ENCODE measurements at regions not wholly inside any gene's neighbourhood (a gene's known extent, or its start where the extent isn't known, plus 50 kb on each side); places are given as distances from the start of the nearest gene placed in this dataset.

DNA sequence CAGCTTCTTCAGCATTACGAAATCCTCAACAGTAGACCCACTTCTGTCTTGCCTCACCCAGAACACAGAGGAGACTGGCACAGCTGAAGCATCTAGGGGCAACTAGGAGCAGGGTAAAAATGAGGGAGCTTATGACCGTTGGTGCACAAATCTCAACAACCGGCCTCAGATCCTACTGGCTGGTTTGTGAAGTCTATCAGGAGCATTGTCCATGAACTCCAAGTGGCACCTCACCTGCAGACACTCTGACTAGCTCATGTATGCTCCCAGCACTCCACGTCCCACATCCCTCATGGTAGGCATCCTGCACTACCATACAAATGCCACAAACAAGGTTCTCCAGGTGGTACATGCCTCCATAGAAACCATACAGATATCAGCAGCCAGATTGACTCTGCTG is 163.1 kb downstream of the TLE3 start:
- Histone ChIP-seq H3K27ac (ENCODE audit: low read depth in 2 of 2, low read length in 1 of 2) (no peak overlapping the region), H3K4me3 (ENCODE audit: low read depth in 2 of 2, low read length in 1 of 2) (no peak overlapping the region), H3K36me3 (replicated peaks in 1 of 2; ENCODE audit: control insufficient read depth in 1 of 2, insufficient read depth in 2 of 2, low read length in 1 of 2) (no peaks in the 10 kb centered on the region), H3K79me2 (ENCODE audit: insufficient read depth) (no peaks in the 10 kb centered on the region), H3K27me3 (ENCODE audit: insufficient read depth) (peaks cover 6% of the 10 kb centered on the region; the same call in 1 of the 2 replicates), H3K9me2 (no peaks in the 10 kb centered on the region), H3K4me2 (no peak overlapping the region), H4K20me1 (ENCODE audit: insufficient read depth) (no peaks in the 10 kb centered on the region), H3K9me3 (0 out of 2 replicates have a peak, but pooled peaks cover 5% of the 10 kb centered on the region), H3K9ac (no peak overlapping the region), H3F3A (replicated peaks; ENCODE audit: insufficient read depth) (no peaks in the 10 kb centered on the region), H2AFZ (ENCODE audit: low read depth) (no peak overlapping the region), H3K4me1 (ENCODE audit: control insufficient read depth in 1 of 2, insufficient read depth in 2 of 2, low read depth in 1 of 2, low read length in 1 of 2) (no peaks in the 10 kb centered on the region)
- CTCF ChIA-PET, result interaction anchor here (0.6 kb wide), 1 partner anchor 47 kb away, joined by 3 read pairs; no protein-coding TSS in a partner anchor
- POLR2A ChIA-PET, result no interaction called here
- TF ChIP-seq, protein P1, sequence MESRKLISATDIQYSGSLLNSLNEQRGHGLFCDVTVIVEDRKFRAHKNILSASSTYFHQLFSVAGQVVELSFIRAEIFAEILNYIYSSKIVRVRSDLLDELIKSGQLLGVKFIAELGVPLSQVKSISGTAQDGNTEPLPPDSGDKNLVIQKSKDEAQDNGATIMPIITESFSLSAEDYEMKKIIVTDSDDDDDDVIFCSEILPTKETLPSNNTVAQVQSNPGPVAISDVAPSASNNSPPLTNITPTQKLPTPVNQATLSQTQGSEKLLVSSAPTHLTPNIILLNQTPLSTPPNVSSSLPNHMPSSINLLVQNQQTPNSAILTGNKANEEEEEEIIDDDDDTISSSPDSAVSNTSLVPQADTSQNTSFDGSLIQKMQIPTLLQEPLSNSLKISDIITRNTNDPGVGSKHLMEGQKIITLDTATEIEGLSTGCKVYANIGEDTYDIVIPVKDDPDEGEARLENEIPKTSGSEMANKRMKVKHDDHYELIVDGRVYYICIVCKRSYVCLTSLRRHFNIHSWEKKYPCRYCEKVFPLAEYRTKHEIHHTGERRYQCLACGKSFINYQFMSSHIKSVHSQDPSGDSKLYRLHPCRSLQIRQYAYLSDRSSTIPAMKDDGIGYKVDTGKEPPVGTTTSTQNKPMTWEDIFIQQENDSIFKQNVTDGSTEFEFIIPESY (IDR thresholded peaks at IDR 0.05; ENCODE audit: borderline replicate concordance, low read depth), result no peak
- 23% methylated on average over 4 of the region's 4 CpGs for WGBS (ENCODE audit: low lambda C conversion rate)
- no peak for DNase-seq

DNA sequence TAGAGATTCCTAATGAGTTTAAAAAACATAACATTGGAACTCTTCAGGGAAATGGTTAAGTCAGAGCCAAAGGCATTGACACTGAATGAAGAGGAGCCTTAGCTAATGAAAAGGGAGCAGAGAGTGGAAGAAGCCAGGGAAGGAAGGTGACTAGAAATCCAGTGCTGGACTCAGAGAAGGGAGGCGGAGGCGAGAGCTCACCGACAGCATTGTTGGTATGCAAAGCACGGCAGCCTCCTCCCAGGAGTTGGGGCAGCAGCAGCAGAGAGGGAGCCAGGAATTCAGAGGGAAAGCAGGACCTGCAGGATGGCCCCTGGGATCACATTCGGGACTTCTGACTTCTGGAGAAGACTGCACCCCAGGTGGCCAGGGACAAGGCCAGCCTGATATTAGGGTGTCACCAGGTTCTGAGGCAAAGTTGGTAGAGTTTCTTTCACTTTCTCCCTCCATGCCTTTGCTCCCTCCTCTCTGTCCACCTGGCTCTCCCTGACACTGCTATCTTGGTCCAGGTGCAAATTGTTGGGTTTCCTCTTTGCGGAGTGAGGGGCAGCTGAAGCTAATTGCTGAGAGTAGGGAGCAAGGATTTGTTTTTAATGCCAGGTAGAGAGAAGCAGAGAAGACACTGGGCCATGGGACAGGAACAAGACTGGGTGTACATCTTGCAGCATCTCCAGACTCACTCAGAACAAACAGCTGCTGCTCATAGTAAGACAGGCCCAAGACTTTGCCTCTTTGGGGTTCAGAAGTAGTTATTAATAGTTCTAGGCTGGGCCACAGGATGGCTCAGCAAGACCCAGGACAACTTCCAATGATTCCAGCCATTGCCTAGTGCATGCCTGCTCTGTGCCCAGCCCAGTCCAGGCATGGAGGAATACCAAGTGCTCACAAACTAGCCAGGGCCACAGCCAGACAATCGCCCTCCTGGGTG is 157.9 kb downstream of the TLE3 start:
- DNase-seq, result no peak
- no peak overlapping the region for H2AFZ ChIP-seq (ENCODE audit: low read depth)
- no peak overlapping the region for H3K4me3 ChIP-seq (ENCODE audit: low read depth in 2 of 2, low read length in 1 of 2)
- TF ChIP-seq FOXM1 (IDR thresholded peaks at IDR 0.05; ENCODE audit: low read depth), result no peak
- TF ChIP-seq, protein P2, sequence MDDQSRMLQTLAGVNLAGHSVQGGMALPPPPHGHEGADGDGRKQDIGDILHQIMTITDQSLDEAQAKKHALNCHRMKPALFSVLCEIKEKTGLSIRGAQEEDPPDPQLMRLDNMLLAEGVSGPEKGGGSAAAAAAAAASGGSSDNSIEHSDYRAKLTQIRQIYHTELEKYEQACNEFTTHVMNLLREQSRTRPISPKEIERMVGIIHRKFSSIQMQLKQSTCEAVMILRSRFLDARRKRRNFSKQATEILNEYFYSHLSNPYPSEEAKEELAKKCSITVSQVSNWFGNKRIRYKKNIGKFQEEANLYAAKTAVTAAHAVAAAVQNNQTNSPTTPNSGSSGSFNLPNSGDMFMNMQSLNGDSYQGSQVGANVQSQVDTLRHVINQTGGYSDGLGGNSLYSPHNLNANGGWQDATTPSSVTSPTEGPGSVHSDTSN (IDR thresholded peaks at IDR 0.05), result no peak
- TF ChIP-seq, protein P3, sequence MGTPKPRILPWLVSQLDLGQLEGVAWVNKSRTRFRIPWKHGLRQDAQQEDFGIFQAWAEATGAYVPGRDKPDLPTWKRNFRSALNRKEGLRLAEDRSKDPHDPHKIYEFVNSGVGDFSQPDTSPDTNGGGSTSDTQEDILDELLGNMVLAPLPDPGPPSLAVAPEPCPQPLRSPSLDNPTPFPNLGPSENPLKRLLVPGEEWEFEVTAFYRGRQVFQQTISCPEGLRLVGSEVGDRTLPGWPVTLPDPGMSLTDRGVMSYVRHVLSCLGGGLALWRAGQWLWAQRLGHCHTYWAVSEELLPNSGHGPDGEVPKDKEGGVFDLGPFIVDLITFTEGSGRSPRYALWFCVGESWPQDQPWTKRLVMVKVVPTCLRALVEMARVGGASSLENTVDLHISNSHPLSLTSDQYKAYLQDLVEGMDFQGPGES (IDR thresholded peaks at IDR 0.05; ENCODE audit: low read depth, low read length), result no peak
- no peak for TF ChIP-seq MEF2A (IDR thresholded peaks at IDR 0.05; ENCODE audit: borderline replicate concordance, low read depth)
- no peak for TF ChIP-seq YY1 (IDR thresholded peaks at IDR 0.05; ENCODE audit: low read depth)
- TF ChIP-seq, protein P4, sequence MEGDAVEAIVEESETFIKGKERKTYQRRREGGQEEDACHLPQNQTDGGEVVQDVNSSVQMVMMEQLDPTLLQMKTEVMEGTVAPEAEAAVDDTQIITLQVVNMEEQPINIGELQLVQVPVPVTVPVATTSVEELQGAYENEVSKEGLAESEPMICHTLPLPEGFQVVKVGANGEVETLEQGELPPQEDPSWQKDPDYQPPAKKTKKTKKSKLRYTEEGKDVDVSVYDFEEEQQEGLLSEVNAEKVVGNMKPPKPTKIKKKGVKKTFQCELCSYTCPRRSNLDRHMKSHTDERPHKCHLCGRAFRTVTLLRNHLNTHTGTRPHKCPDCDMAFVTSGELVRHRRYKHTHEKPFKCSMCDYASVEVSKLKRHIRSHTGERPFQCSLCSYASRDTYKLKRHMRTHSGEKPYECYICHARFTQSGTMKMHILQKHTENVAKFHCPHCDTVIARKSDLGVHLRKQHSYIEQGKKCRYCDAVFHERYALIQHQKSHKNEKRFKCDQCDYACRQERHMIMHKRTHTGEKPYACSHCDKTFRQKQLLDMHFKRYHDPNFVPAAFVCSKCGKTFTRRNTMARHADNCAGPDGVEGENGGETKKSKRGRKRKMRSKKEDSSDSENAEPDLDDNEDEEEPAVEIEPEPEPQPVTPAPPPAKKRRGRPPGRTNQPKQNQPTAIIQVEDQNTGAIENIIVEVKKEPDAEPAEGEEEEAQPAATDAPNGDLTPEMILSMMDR (IDR thresholded peaks at IDR 0.05), result no peak
- no peak for TF ChIP-seq RFX5 (IDR thresholded peaks at IDR 0.05; ENCODE audit: low read length)
- no peak for TF ChIP-seq SMC3 (IDR thresholded peaks at IDR 0.05; ENCODE audit: low read depth, low read length)
- CTCF ChIA-PET, result no interaction called here
- no peak overlapping the region for H3K27ac ChIP-seq (ENCODE audit: low read depth in 2 of 2, low read length in 1 of 2)
- H3K9me2 ChIP-seq, result no peaks in the 10 kb centered on the region
- no peaks in the 10 kb centered on the region for H3F3A ChIP-seq (replicated peaks; ENCODE audit: insufficient read depth)
- H3K9me3 ChIP-seq, result 0 out of 2 replicates have a peak, but pooled peaks cover 5% of the 10 kb centered on the region
- H4K20me1 ChIP-seq (ENCODE audit: insufficient read depth), result no peaks in the 10 kb centered on the region
- POLR2A ChIA-PET, result no interaction called here
- peaks cover 13% of the 10 kb centered on the region for H3K27me3 ChIP-seq (ENCODE audit: insufficient read depth)
- 60% methylated on average over 6 of the region's 7 CpGs for WGBS (ENCODE audit: low lambda C conversion rate)
- H3K79me2 ChIP-seq (ENCODE audit: insufficient read depth), result no peaks in the 10 kb centered on the region
- no peaks in the 10 kb centered on the region; a peak in 1 of 4 replicates for H3K4me1 ChIP-seq (ENCODE audit: control insufficient read depth in 1 of 2, insufficient read depth in 2 of 2, low read depth in 1 of 2, low read length in 1 of 2)
- no peak overlapping the region for H3K4me2 ChIP-seq
- no peak overlapping the region for H3K9ac ChIP-seq
- H3K36me3 ChIP-seq (replicated peaks in 1 of 2; ENCODE audit: control insufficient read depth in 1 of 2, insufficient read depth in 2 of 2, low read length in 1 of 2), result no peaks in the 10 kb centered on the region

Measured in SK-N-SH (cell line).